Neural cell (in vitro differentiated cells): ENCODE measurements at regions not wholly inside any gene's neighbourhood (a gene's known extent, or its start where the extent isn't known, plus 50 kb on each side); places are given as distances from the start of the nearest gene placed in this dataset.

Experiments
- H2AFZ ChIP-seq: fragments of 200-600, 300-800 bp; sonication (generic), shearing (Covaris generic); 2 replicates; pipeline ENCODE4 v1.6.0; 2014; ENCODE audit warnings: low read depth, mild to moderate bottlenecking, antibody characterized with exemption, low read length, moderate library complexity
- H3F3A ChIP-seq: fragments of 200-600 bp; shearing (Covaris generic); 2 replicates; pipeline ENCODE4 v1.6.1; 2016; ENCODE audit warnings: mild to moderate bottlenecking, moderate library complexity, mixed read lengths, antibody characterized with exemption, low read length; ENCODE audit not compliant: insufficient read depth, poor library complexity, severe bottlenecking
- H3K27ac ChIP-seq: fragments of 200-600, 300-800 bp; sonication (generic), shearing (Covaris generic); 2 replicates; pipeline ENCODE4 v1.5.1; 2014; ENCODE audit warnings: mild to moderate bottlenecking, low read length, moderate library complexity
- H3K27me3 ChIP-seq: fragments of 300-800, 200-600 bp; sonication (generic), shearing (Covaris generic); 2 replicates; pipeline ENCODE4 v1.6.0; 2014; ENCODE audit warnings: mild to moderate bottlenecking, low read depth, low read length, moderate library complexity; ENCODE audit not compliant: insufficient read depth
- H3K36me3 ChIP-seq: fragments of 300-800, 200-600 bp; sonication (generic), shearing (Covaris generic); 2 replicates; pipeline ENCODE4 v1.5.1; 2014; ENCODE audit warnings: mild to moderate bottlenecking, antibody characterized with exemption, low read length, moderate library complexity; ENCODE audit not compliant: insufficient read depth
- H3K4me2 ChIP-seq: fragments of 300-800, 200-600 bp; sonication (generic), shearing (Covaris generic); 2 replicates; pipeline ENCODE4 v1.6.0; 2014; ENCODE audit warnings: mild to moderate bottlenecking, low read length
- H3K4me3 ChIP-seq: fragments of 300-800, 200-600 bp; sonication (generic), shearing (Covaris generic); 2 replicates; pipeline ENCODE4 v1.5.1; 2014; ENCODE audit warnings: mild to moderate bottlenecking, low read length, moderate library complexity
- H3K79me2 ChIP-seq: fragments of 200-600 bp; shearing (Covaris generic); replicated peaks from 2 replicates; pipeline ENCODE4 v1.6.0; 2014; ENCODE audit warnings: mild to moderate bottlenecking, low read length, moderate library complexity; ENCODE audit not compliant: insufficient read depth
- H3K9ac ChIP-seq: fragments of 300-800, 200-600 bp; sonication (generic), shearing (Covaris generic); 2 replicates; pipeline ENCODE4 v1.6.1; 2016; ENCODE audit warnings: mild to moderate bottlenecking, low read length, mixed read lengths
- H3K9me2 ChIP-seq: fragments of 200-600 bp; shearing (Covaris generic); 2 replicates; pipeline ENCODE4 v1.6.1; 2016; ENCODE audit warnings: mild to moderate bottlenecking, low read length, mixed read lengths; ENCODE audit not compliant: insufficient read depth
- H3K9me3 ChIP-seq: fragments of 200-600, 300-800 bp; sonication (generic), shearing (Covaris generic); 2 replicates; pipeline ENCODE4 v1.6.1; 2016; ENCODE audit warnings: mild to moderate bottlenecking, mixed run types, low read length, moderate library complexity, mixed read lengths
- H4K20me1 ChIP-seq: fragments of 200-600 bp; shearing (Covaris generic); 2 replicates; pipeline ENCODE4 v1.6.1; 2016; ENCODE audit warnings: mild to moderate bottlenecking, mixed run types; ENCODE audit not compliant: insufficient read depth
- CTCF ChIP-seq: fragments of 450-650 bp; IDR thresholded peaks from 2 replicates; pipeline ENCODE4 v1.5.1; 2014; ENCODE audit warnings: antibody characterized with exemption, mild to moderate bottlenecking, moderate library complexity; ENCODE audit not compliant: poor library complexity, severe bottlenecking
- EP300 ChIP-seq: fragments of 450-650 bp; conservative IDR thresholded peaks from 2 replicates; pipeline ENCODE4 v1.6.1; 2014; ENCODE audit warnings: antibody characterized with exemption, mild to moderate bottlenecking, moderate library complexity; ENCODE audit not compliant: poor library complexity, severe bottlenecking
- EZH2 ChIP-seq: fragments of 200-600, 300-800 bp; shearing (Covaris generic), sonication (generic); IDR thresholded peaks from 2 replicates; pipeline ENCODE4 v1.6.1; 2014; ENCODE audit warnings: antibody characterized with exemption, low read length, borderline replicate concordance, mild to moderate bottlenecking; ENCODE audit not compliant: insufficient read depth, poor library complexity, severe bottlenecking
- MXI1 ChIP-seq: fragments of 450-650 bp; conservative IDR thresholded peaks from 2 replicates; pipeline ENCODE4 v1.6.1; 2014; ENCODE audit warnings: antibody characterized with exemption, mild to moderate bottlenecking; ENCODE audit not compliant: poor library complexity, severe bottlenecking
- POLR2AphosphoS5 ChIP-seq: IDR thresholded peaks from 2 replicates; pipeline ENCODE4 v1.6.1; 2012
- RAD21 ChIP-seq: fragments of 450-650 bp; conservative IDR thresholded peaks from 2 replicates; pipeline ENCODE4 v1.6.1; 2014; ENCODE audit warnings: antibody characterized with exemption, mild to moderate bottlenecking, moderate library complexity
- SMC3 ChIP-seq: fragments of 450-650 bp; conservative IDR thresholded peaks from 2 replicates; pipeline ENCODE4 v1.6.1; 2014; ENCODE audit warnings: antibody characterized with exemption, mild to moderate bottlenecking, moderate library complexity; ENCODE audit not compliant: poor library complexity
- TF ChIP-seq, protein P1 (sequence below): IDR thresholded peaks from 2 replicates; pipeline ENCODE4 v1.6.1; 2012; ENCODE audit warnings: borderline replicate concordance

DNA sequence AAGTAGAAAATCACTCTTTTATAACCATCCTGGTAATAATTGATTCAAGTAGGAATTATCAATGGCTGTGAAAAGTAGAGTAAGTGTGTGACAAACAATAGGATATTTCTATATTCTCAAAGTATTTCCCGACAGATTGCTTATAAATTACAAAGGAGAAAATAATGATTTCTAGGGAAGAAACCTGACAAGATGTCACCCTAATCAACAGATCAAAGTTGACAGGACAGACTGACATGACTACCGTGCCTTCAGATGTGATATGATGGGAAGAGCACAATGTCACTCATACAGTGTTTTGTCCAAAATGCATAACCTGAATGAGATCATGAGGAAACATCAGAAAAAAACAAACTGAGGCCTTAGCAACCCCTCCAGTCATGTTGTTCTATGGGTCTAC, 53.9 kb upstream of the TRIO start:
- H3K27me3 ChIP-seq, result no peaks in the 10 kb centered on the region
- H3F3A ChIP-seq, result no peaks in the 10 kb centered on the region
- H3K79me2 ChIP-seq, result no peaks in the 10 kb centered on the region
- H2AFZ ChIP-seq, result no peak overlapping the region
- no peaks in the 10 kb centered on the region for H3K9me2 ChIP-seq
- H3K9ac ChIP-seq, result no peak overlapping the region
- no peaks in the 10 kb centered on the region for H3K36me3 ChIP-seq
- TF ChIP-seq POLR2AphosphoS5 (peak; percentile 95), SMC3 (no peak), MXI1 (no peak), EP300 (peak; percentile 100), CTCF (no peak)
- TF ChIP-seq, protein P1, sequence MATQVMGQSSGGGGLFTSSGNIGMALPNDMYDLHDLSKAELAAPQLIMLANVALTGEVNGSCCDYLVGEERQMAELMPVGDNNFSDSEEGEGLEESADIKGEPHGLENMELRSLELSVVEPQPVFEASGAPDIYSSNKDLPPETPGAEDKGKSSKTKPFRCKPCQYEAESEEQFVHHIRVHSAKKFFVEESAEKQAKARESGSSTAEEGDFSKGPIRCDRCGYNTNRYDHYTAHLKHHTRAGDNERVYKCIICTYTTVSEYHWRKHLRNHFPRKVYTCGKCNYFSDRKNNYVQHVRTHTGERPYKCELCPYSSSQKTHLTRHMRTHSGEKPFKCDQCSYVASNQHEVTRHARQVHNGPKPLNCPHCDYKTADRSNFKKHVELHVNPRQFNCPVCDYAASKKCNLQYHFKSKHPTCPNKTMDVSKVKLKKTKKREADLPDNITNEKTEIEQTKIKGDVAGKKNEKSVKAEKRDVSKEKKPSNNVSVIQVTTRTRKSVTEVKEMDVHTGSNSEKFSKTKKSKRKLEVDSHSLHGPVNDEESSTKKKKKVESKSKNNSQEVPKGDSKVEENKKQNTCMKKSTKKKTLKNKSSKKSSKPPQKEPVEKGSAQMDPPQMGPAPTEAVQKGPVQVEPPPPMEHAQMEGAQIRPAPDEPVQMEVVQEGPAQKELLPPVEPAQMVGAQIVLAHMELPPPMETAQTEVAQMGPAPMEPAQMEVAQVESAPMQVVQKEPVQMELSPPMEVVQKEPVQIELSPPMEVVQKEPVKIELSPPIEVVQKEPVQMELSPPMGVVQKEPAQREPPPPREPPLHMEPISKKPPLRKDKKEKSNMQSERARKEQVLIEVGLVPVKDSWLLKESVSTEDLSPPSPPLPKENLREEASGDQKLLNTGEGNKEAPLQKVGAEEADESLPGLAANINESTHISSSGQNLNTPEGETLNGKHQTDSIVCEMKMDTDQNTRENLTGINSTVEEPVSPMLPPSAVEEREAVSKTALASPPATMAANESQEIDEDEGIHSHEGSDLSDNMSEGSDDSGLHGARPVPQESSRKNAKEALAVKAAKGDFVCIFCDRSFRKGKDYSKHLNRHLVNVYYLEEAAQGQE, result peak; percentile 69
- H3K4me2 ChIP-seq, result no peak overlapping the region
- H3K27ac ChIP-seq, result peak overlapping the region; percentile 61
- H3K4me3 ChIP-seq, result no peak overlapping the region
- H4K20me1 ChIP-seq, result no peaks in the 10 kb centered on the region
- H3K9me3 ChIP-seq, result no peaks in the 10 kb centered on the region

- no peak overlapping the region for H2AFZ ChIP-seq
- H3F3A ChIP-seq, result no peaks in the 10 kb centered on the region
- H4K20me1 ChIP-seq, result no peaks in the 10 kb centered on the region
- no peak overlapping the region for H3K9ac ChIP-seq
- H3K36me3 ChIP-seq, result no peaks in the 10 kb centered on the region
- no peak overlapping the region for H3K27ac ChIP-seq
- no peaks in the 10 kb centered on the region for H3K9me2 ChIP-seq
- H3K4me3 ChIP-seq, result no peak overlapping the region
- TF ChIP-seq EP300, result no peak
- no peak for TF ChIP-seq MXI1
- TF ChIP-seq RAD21, result no peak
- TF ChIP-seq CTCF, result no peak
- no peak for TF ChIP-seq EZH2
- no peak for TF ChIP-seq SMC3
- H3K9me3 ChIP-seq, result no peaks in the 10 kb centered on the region
- H3K79me2 ChIP-seq, result no peaks in the 10 kb centered on the region
- H3K27me3 ChIP-seq, result no peaks in the 10 kb centered on the region
- H3K4me2 ChIP-seq, result no peak overlapping the region
These were observed 56.9 kb upstream of the TRIO start for GRCh38 chr5:14086261-14086660.
